ENCODE measurements at regions not wholly inside any gene's neighbourhood (a gene's known extent, or its start where the extent isn't known, plus 50 kb on each side); places are given as distances from the start of the nearest gene placed in this dataset.
"Not testable (repeated sequence)": the region's sequence is repeated elsewhere in the genome, so short reads cannot be mapped to it uniquely, and the experiment has no call there.

DNA sequence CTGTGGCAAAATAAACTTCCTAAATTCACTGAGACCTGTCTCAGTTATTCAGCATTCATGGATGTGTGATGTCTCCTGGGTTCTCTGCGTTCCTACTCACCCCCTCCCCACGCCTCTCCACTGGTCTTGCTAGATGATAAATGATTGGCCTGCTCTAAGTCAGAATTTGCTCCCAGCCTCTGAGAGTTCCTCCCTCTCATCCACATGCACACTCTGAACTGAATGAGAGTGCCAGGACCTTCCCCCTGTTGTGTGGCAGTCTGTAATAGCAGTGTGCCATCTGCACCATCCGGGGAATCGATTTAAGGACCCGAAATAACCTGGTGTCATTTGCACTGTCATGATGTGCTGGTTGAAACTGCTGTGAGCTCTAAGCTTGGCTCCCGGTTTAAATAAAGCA lies 135.8 kb upstream of the AFDN start:
- DNase-seq, result no peak

DNA sequence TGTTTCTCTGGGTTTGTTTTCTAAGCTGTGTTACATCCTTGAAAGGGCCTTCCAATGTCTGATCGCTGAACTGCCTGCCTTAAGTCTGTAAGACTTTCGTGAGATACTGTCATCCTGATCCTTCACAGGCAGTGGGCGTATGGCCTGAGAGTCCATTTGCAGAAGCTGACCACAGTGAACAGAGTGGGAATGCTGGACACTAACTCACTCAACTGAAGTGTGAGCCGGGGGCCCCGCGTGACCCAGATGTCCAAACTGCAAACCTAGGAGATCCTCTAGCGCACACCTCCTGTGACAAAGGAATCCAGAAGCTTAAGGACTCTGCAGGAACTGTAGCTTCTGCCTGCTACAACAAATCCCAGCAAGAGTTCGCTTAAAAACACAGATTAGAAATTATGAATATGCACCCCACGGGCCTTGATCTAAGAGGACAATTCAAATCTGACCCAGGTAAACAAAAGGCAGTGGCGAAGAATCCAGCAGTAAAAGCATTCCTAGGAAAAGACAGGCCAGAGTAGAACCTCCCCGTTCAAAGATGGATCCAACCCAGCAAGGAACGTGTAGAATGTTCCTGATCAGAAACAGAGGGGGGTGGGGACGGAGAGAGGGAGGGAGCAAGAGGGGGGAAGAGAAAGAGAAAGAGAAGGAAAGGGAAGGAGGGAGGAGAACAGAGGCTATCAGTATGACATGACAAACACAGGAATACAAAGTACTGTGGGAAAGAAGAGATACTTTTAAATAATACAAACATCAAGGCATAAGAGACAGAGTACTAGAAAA lies 135.0 kb upstream of the AFDN start:
- DNase-seq, result no peak

DNA sequence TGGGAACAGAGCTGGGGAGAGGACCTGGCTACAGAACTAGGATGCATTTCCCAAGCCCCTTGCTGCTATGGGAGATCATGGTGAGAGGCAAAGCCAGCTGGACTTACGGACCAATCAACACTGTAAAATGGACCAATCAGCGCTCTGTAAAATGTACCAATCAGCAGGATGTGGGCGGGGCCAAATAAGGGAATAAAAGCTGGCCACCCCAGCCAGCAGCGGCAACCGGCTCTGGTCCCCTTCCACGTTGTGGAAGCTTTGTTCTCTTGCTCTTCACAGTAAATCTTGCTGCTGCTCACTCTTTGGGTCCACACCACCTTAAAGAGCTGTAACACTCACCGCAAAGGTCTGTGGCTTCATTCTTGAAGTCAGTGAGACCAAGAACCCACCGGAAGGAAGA lies 133.2 kb upstream of the AFDN start:
- DNase-seq, result not testable (repeated sequence)

DNA sequence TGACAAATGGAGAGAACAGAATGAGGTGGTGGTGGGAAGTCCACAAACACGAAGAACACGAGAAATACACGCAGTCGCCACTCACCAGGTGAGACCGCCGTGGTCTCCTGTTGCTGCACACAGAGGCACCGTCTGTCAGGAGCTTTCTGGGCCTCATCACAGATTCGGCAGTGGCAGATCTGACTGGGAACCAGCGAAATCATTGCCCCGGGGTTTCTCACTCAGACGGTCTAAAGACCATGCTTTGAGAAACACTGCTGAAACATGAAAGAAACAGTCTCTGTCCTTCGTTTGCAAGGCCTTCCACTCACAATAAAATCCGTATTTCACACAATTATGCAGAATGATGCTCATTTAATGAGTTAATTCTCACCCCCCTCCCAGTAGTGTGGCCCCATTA lies 130.9 kb upstream of the AFDN start:
- DNase-seq, result no peak

DNA sequence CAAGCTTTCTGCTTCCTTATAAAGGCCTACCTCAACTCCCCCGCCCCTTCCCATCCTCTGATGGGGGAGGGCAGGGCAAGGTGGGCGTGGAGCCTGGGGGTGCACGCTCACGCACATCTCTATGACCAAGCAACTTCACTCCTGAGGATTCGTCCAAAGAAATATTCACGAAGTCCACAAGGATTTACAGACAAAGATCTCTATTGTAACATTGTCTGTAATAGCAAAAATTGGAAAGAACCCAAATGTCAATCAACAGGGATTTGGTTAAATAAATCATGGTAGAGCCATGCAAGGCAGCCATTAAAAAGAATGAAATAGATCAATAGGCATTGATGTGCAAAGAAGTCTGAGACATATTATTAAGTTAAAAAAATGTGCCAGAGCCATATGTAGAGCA lies 130.4 kb upstream of the AFDN start:
- DNase-seq, result no peak

DNA sequence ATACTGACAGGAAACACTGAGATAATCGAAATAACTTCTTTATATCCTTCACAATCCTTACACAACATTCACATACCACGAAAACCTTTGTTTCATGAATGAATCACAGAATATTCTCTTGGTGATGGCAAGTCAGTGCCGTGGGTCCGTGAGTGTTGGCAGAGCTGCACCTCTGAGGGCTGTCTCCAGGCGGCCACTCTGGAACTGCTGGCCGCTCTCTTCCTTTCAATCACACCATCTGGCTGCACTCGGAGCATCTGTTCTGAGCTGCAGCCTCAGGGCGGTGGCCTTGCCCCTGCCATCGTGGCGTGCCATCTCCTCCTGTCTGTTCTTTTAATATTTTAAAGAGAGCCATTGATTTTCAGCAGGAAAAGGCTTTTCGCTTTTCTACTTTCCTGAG lies 129.4 kb upstream of the AFDN start:
- DNase-seq, result no peak

DNA sequence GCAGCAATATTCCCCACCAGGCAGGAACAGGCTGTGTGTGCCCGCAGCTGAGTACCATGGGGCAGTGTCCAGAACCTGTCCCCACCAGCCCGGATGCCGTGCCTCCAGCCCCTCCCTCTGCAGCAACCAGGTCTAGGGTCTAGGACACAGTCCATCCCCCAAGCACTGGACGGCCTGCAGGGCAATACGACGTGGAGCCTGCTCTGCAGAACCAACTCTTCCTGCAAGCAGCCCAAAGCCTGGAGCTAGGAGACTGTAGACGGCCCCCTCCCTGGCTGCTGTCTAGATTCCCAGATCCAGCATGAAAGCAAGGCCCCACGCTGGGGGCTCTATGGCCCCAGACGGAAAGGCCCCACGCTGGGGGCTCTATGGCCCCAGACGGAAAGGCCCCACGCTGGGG lies 128.2 kb upstream of the AFDN start:
- no peak for DNase-seq

DNA sequence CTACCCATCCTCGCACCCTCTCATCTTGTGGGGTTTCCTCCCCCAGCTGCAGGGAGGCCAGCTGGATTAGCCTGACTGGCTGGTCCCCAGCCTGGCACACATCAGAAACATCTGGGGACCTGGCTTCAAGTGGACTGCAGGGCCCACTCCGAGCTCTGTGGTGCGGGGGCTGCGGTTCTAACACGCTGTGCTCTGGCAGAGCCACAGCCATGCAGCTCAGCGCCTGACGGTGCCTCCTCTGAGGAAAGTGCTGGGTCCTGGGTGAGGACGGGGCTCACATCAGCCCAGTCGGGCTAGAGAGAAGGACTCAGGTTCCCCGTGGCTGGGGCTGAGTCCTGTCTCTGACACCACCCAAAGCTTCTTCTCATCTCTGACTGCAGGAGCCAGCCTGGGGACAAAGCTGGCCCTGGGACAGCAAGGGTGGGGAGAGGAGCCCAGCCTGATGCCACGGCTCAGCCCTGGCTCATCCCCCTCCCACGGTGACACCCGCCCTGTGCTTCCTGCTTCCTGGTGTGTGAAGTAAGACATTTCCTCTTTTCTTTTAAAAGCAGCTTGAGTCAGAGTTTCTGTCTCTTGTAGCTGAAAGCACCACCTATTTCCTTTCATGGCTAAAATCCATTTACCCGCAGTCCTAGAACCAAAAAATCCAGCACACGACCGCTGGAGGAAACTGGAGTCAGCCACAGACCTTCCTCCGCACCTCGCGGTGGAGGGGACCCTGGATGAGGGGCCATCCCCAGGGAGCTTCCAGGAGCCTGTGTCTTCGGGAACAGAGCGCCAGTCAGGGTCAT lies 127.4 kb upstream of the AFDN start:
- peak; percentile 72 for DNase-seq

DNA sequence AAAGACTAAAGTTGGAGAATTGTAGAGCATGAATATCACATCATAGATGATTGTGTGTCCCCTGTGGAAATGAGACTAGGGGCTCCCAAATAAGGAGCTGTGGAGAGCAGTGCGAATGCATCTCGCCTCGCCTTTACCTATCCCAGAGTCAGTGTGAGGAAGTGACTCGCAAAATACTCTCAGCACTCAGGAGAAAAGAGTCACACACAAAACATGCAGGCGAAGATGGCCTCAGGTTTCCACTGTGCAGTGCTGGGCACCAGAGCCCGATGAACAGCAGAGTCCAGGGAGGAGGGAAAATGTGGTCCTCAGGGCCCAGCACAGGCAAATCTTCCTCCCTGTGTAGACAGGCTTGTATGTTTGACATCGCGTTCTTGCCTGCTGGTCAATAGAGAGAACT lies 126.5 kb upstream of the AFDN start:
- DNase-seq, result no peak

DNA sequence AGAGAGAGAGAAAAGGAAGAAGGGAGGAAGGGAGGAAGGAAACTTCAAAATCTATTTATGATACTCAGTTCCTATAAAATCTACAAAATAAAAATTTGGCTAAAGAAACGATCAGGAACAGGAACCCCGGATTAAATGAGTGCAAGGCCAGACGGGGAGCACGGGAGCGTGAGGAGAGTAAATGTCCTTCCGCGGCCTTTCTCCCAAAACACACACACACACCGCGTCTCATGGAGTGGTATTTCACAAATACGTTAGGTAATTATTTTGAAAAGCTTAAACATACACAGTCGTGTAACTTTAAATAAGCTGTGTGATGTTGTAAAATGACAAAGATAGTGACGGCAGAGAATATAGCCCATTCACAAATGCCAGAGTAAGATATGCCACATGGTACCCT lies 125.7 kb upstream of the AFDN start:
- no peak for DNase-seq

DNA sequence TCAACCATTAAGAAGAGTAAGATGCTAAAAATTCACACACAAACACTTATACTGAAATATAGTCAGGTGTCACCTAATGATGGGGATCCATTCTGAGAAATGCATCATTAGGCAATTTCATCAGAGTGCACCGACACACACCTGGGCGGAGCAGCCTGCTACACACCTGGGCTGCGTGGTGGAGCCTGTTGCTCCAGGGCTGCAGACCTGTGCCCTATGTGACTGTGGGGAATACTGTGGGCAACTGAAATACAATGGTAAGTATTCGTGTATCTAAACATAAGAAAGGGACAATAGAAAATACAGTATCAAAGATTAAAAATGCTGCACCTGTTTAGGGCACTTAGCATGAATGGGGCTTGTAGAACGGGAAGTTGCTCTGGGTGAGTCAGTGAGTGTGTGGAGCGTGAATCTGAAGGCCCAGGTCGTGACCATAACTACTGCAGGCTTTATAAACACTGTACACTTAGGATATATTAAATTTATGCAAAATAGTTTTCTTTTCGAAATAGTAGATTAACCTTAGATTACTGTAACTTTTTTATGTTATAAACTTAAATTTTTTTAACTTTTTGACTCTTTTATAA lies 124.4 kb upstream of the AFDN start:
- no peak for DNase-seq

DNA sequence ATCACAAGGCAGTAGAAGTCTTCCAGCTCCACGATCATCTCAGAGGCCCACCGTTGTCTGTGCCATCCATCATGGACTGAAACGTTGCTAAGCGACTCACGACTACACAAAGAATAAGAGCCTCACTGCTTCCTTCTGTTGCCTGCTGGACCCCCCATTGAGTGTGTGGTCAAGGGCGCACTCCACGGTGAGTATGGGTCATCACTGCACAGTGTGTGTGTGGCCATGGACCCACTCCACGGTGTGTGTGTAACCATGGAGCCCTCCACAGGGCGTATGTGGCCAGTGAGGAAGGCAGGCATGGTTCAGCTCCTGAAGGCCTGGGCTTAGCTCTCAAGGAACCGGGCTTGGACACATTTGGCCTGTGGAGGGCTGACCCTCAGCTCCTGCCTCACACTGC lies 123.4 kb upstream of the AFDN start:
- DNase-seq, result no peak

DNA sequence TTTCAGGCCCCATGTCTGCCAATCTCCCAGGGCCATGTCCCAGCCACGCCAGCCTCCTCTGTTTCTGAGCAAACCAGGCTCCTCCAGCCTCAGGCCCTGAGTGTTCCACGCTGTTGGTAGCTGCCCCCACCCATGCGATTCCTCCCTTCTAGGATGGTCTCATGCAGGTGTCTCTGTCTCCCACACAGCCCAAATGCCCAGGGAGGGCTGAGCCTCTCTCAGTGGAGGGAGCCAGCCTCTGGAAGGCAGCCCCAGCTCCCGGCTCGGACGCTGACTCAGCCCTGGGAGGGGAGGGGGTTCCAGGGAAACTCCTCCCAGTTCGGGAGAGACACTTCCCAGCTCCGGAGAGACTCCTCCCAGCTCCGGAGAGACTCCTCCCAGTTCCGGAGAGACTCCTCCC lies 122.9 kb upstream of the AFDN start:
- no peak for DNase-seq

DNA sequence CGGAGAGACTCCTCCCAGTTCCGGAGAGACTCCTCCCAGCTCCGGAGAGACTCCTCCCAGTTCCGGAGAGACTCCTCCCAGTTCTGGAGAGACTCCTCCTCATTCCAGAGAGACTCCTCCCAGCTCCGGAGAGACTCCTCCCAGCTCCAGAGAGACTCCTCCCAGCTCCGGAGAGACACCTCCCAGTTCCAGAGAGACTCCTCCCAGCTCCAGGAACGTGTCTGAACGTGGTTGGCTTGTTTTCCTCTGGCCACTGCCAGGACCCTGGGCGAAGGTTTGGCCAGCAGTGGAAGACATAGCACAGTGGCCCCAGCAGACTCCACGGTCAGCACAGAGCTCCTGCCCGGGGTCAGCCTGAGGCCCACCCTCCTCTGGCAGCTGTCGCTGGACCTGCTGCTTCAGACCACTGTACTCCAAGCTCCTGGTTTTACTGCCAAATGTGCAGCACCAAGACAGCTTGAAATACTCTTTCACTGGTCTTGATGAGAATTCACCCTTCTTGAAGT lies 122.3 kb upstream of the AFDN start:
- DNase-seq, result no peak

DNA sequence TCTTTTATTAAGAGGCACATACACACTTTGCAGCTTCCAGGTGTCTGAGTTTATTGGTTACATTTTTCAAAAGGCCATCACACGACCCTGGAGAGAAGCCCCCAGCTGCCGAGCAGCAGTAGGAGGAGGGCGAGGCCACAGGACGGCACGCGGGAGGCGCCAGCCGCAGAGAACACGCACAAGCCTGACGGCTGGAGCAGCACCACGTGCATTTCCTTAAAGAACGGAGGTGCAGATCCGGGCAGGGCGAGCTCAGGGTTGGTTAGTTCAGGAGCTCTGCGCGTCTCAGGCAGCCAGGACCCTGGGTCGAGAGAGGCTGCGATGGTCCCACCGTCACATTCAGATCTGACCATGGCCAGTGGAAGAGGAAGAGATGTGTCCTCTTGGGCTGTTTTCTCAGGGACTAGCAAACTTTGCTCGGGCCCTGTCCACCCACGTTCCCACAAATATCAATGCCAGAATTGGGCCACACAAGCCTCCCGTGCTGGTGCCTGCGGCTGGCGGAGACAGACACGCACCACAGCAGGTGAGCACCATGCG lies 121.4 kb upstream of the AFDN start:
- DNase-seq, result no peak

DNA sequence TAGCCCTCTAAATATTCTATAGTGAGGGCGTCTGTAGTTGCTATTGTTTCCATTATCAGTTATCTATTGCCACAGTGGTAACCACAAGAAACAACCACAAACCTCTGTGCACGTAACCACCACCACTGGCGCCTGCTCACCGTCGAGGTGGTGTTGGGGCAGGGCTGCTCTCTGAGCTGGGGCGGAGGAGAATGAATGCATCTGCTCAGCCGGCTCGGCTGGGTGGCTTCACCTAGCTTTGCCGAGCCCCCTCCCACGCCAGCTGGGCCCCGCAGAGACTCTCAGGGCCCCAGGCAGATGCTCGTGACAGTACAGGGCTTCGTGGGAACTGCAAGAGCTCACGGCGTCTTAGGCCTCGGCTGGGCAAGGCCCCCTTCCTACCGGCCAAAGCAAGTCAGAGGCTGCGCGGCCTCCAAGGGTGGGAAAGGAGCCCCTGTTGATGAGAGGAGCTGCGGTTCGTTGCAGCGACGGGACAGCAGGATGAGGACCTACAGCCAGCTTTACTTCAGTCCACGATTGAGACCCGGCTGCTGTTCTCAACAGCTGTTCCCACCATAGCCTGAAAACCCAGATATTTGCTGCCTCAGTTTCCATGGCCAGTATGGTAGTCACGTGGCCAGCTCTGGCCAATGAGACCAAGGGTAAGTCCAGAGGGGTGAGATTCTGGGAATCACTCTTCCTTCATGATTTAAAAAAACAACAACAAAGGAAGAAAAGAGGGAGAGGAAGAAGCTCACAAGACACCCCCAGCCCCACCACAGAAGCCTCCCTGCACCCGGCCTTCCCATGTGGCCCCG lies 120.2 kb upstream of the AFDN start:
- peak; percentile 48 for DNase-seq

DNA sequence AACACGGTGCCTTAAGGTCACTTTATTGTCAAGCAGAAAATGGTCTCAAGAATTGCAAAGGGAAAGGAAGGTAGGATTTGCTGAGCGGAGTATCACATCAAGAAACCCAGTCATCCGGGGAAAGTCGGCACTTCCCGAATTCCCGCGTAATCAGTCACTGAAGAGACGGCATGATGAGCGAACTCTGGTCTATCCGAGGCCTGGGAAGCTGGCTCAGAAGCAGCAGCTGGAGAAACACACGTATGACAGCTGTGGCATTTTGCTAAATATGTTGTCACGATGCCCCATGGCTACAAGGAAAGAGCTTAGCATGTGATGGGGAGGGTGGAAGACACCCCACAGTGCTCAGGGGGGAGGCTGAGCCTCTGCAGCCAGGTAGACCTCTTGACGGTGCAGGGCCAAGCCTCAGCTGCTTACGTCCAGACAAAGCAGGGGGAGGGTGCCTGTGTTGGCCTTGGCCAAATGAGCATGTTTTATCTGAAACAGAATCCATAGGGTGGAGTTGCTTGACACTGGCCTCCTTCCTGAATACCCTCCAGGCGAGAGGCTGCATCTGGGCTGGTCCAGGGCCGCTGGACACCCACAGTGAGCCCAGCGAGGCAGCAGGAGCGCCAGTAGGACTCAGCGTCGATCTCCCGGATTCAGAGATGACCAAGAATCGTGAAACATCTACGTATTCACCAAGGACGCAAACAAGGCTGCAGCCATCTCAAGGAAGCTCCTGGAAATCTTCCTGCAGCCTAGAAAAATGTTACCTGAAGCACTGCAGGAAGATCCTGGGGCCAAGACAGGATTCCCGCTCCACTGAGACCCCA lies 118.8 kb upstream of the AFDN start:
- DNase-seq, result no peak

DNA sequence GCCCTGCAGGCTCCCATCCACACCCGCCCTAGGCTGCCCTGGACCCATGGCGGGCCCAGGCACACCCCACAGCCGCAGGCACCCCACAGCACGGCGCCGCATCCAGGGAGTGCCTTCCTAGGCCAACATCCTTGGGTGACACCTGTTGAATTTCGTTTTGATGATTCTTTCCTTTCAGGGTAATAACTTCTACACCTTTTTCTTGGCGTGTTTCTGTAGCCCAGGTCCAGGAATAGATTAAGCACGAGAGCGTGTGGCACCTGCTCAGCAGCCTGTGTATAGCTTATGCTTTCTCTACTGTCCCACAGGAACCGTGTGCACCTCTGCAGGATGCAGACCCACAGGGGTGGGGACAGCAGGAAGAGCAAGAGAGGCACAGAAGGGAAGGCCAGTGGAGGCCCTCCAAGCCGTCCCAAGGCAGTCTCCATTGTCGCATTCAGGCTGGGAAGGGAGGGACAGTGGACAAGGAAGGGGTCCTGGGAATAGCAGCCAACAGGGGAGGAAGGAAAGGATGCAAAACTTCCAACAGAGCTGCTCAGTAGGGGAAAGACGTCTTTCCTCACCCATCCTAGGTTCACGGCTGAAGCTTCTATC lies 118.1 kb upstream of the AFDN start:
- DNase-seq, result no peak

DNA sequence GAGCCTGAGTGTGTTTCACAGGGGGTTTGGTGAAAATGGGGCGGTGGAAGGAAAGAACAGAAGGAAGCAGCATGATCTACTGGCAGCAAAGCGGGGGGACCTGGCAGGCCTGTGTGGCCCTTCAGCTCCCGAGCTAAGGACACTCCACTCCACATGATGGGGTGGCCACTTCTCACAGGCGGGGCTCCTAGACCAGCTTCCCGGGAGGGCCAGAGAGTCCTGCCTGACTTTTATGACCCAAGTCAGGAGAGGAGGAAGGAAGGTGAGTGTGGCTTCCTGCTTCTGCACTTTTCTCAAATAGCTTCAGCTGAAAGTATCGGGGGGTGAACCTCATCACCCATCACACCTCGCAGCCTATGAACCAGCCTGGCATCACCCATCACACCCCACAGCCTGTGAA lies 117.5 kb upstream of the AFDN start:
- DNase-seq, result no peak

DNA sequence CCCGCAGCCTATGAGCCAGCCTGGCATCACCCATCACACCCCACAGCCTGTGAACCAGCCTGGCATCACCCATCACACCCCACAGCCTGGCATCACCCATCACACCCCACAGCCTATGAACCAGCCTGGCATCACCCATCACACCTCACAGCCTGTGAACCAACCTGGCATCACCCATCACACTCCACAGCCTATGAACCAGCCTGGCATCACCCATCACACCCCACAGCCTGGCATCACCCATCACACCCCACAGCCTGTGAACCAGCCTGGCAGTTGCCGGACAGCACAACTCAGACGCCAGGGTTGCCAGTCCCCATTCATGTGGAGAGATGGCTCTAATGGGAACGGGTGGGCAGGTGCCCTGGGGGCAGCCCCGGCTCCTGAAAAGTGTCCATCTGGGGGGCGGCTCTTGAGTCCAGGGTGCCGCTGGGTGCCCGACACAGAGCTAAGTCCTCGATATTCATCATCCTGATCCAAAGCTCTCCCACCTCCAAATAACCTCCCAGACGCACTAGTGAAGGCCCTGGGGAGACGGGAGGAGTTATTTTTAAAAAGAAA lies 116.9 kb upstream of the AFDN start:
- not testable (repeated sequence) for DNase-seq

DNA sequence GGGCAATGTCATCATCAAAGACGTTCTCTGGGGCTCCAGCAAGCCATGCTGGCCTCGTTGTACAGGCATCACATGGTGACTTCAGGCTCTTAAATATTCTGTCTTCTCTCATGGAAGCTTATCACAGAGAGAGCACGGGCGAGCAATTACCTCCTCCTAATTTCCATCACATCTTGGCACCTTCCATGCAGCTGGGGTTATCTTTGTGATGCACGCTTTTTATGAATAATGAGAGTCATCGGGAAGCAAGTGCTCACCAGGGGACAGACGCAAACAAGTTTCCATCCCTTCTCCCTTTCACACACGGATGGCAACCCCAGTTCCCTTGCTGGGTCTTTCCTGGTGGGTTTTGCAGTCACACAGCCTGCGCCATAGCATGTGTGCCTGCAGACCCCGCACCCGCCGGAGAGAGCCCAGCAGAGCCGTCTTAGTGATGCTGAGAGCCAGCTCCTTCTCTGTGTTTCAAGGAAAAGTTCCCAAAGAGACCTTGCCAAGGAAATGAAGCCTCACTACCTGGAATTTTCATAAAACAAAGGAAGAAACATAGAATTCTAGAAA lies 116.3 kb upstream of the AFDN start:
- DNase-seq, result no peak
